ENCODE measurements at regions not wholly inside any gene's neighbourhood (a gene's known extent, or its start where the extent isn't known, plus 50 kb on each side); places are given as distances from the start of the nearest gene placed in this dataset.

GRCh38 chr18:39761273-39761672 is 2193.8 kb upstream of the PIK3C3 start:
- FAIRE-seq (no peak), DNase-seq (ENCODE audit: low read depth in 1 of 2, low spot score in 2 of 2) (no peak)
- H3K14ac ChIP-seq (ENCODE audit: insufficient read length), result no peak overlapping the region
- H2BK5ac ChIP-seq (ENCODE audit: low read depth, low read length), result no peak overlapping the region
- H2BK20ac ChIP-seq (ENCODE audit: low read length), result no peak overlapping the region
- H2BK15ac ChIP-seq (ENCODE audit: low read length), result no peak overlapping the region
- H3K79me1 ChIP-seq (ENCODE audit: low read depth, low read length), result no peaks in the 10 kb centered on the region
- H3K27ac ChIP-seq (ENCODE audit: low read depth, low read length), result no peak overlapping the region
- no peak overlapping the region for H3K4me3 ChIP-seq (ENCODE audit: extremely low read depth in 1 of 4, insufficient read depth in 2 of 4, low read depth in 3 of 4, low read length in 4 of 4)
- CTCF ChIA-PET (ENCODE audit: partially characterized antibody), result no interaction called here
- 80% methylated on average over 1 of the region's 1 CpG; no CpG with 5 or more reads in 1 of the 2 experiments for WGBS, 2 experiments (ENCODE audit: extremely low coverage in 1 of 2, insufficient coverage in 1 of 2, insufficient read length in 1 of 2, insufficient replicate concordance in 2 of 2, low coverage in 1 of 2, low lambda C conversion rate in 2 of 2, missing lambda C conversion rate in 1 of 2)
- H4K8ac ChIP-seq (ENCODE audit: extremely low read depth, insufficient read depth, low read length), result no peak overlapping the region
- no peak overlapping the region for H2AFZ ChIP-seq (ENCODE audit: low read length)
- H3K4me1 ChIP-seq (replicated peaks in 1 of 4; ENCODE audit: control insufficient read depth in 3 of 4, insufficient read depth in 4 of 4, low read length in 3 of 4), result peaks cover 0 to 2% (median 0%) of the 10 kb centered on the region in 4 experiments; a peak in 1 of 7 replicates
- no peak overlapping the region for H3K18ac ChIP-seq (ENCODE audit: extremely low read depth, low read length)
- H3K4ac ChIP-seq (replicated peaks; ENCODE audit: insufficient read length, low read depth, low read length), result no peak overlapping the region
- H3K23me2 ChIP-seq (ENCODE audit: low read depth, low read length), result no peaks in the 10 kb centered on the region
- H4K20me1 ChIP-seq (replicated peaks in 1 of 2; ENCODE audit: control insufficient read depth in 1 of 2, insufficient read depth in 2 of 2, low read length in 2 of 2), result no peaks in the 10 kb centered on the region
- H4K5ac ChIP-seq (ENCODE audit: insufficient read length, low read depth, low read length), result no peak overlapping the region
- no peak overlapping the region for H2BK120ac ChIP-seq (replicated peaks; ENCODE audit: low read depth, low read length)
- H2BK12ac ChIP-seq (ENCODE audit: low read depth, low read length), result no peak overlapping the region
- H3K9me3 ChIP-seq (ENCODE audit: insufficient read depth in 2 of 2, low read depth in 1 of 2, low read length in 1 of 2), result no peaks in the 10 kb centered on the region
- H3K79me2 ChIP-seq (ENCODE audit: control insufficient read depth in 1 of 2, insufficient read depth in 2 of 2, low read length in 2 of 2), result peaks cover 0 to 27% of the 10 kb centered on the region in 2 experiments; a peak in 2 of 4 replicates
- H3K27me3 ChIP-seq (replicated peaks in 1 of 4; ENCODE audit: control insufficient read depth in 3 of 4, extremely low read depth in 1 of 4, insufficient read depth in 3 of 4, low read length in 3 of 4), result no peaks in the 10 kb centered on the region
- no peak overlapping the region for H3K23ac ChIP-seq (ENCODE audit: insufficient read length)
- H2AK5ac ChIP-seq (ENCODE audit: low read depth, low read length), result no peak overlapping the region
- no peaks in the 10 kb centered on the region for H3K36me3 ChIP-seq (ENCODE audit: control insufficient read depth in 2 of 4, insufficient read depth in 4 of 4, low read length in 3 of 4)
- POLR2A ChIA-PET (ENCODE audit: partially characterized antibody), result no interaction called here
- no peak overlapping the region for H3K4me2 ChIP-seq (ENCODE audit: insufficient read depth in 1 of 2, low read depth in 2 of 2, low read length in 2 of 2)
- no peak overlapping the region for H3K56ac ChIP-seq (replicated peaks; ENCODE audit: insufficient read length, low read depth, low read length)
- H3K9ac ChIP-seq (replicated peaks in 1 of 4; ENCODE audit: extremely low read depth in 1 of 4, low read depth in 3 of 4, low read length in 3 of 4), result no peak overlapping the region
- no peak overlapping the region for H4K91ac ChIP-seq (replicated peaks; ENCODE audit: insufficient read length, low read length)
- TF ChIP-seq TCF12 (IDR thresholded peaks at IDR 0.05; ENCODE audit: low read depth, low read length), result no peak
- TF ChIP-seq SIX5 (IDR thresholded peaks at IDR 0.05; ENCODE audit: low read depth, low read length), result no peak
- no peak for TF ChIP-seq SAP30 (IDR thresholded peaks at IDR 0.05; ENCODE audit: insufficient read depth, insufficient replicate concordance, low read length)
- no peak for TF ChIP-seq SIRT6 (IDR thresholded peaks at IDR 0.05; ENCODE audit: low read length)
- TF ChIP-seq HDAC2 (IDR thresholded peaks at IDR 0.05; ENCODE audit: borderline replicate concordance in 1 of 2, low read depth in 2 of 2, low read length in 2 of 2), result no peak
- TF ChIP-seq TBP (IDR thresholded peaks at IDR 0.05; ENCODE audit: low read depth, low read length), result no peak
- no peak for TF ChIP-seq POU5F1 (IDR thresholded peaks at IDR 0.05; ENCODE audit: low read depth, low read length)
- TF ChIP-seq ASH2L (IDR thresholded peaks at IDR 0.05; ENCODE audit: low read length), result no peak
- TF ChIP-seq CTBP2 (IDR thresholded peaks at IDR 0.05; ENCODE audit: borderline replicate concordance, insufficient read depth, insufficient read length, low read length), result no peak
- no peak for TF ChIP-seq ATF2 (IDR thresholded peaks at IDR 0.05; ENCODE audit: low read length)
- TF ChIP-seq JUN (IDR thresholded peaks at IDR 0.05; ENCODE audit: low read depth, low read length), result no peak
- no peak for TF ChIP-seq RAD21 (IDR thresholded peaks at IDR 0.05 in 1 of 2, conservative IDR thresholded peaks at IDR 0.05 in 1 of 2; ENCODE audit: low read depth in 2 of 2, low read length in 2 of 2)
- no peak for TF ChIP-seq EZH2 (IDR thresholded peaks at IDR 0.05; ENCODE audit: low read depth, low read length, severe bottlenecking)

Data from H1 (cell line).